HUDEP-2 (cell line): ENCODE measurements at regions not wholly inside any gene's neighbourhood (a gene's known extent, or its start where the extent isn't known, plus 50 kb on each side); places are given as distances from the start of the nearest gene placed in this dataset.
"Not testable (repeated sequence)": the region's sequence is repeated elsewhere in the genome, so short reads cannot be mapped to it uniquely, and the experiment has no call there.

ENCODE experiments used
- DNase-seq, 76 experiments: peaks; one replicate each; lab custom pipeline; 2025; ENCODE audit not compliant: unreplicated experiment in 76 of 76; lab: John Stamatoyannopoulos, UW

DNA sequence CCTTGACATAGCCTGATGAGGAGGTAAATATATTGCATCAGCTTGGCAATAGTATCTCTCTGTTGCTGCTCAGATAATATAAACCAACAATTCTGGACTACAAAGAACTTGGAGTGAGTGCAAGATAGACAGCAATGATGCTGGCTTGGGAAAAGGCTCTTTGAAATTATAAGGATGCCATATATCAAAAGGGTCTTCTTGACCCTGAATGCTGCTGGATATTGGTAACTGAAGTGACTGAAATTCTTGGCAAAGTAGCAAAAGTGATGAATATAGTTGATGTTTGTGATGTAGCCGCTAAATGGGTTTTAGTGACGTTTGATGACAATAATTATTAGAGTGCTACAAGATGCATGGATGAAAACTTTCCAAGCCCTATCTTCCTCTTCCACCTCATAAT is 1391.6 kb downstream of the ADGRL3 start:
- no peak for DNase-seq

DNA sequence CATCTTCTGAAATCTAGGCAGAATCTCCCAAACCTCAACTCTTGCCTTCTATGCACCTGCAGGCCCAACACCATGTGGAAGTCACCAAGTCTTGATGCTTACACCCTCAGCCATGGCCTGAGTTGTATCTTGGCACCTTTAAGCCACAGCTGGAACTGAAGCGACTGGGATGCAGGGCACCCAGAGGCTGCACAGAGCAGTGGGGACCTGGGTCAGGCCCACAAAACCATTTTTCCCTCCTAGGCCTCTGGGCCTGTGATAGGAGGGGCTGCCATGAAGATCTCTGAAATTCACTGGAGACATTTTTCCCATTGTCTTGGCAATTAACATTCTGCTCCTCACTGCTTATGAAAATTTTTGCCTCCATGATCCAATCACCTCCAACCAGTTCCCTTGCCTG is 1388.5 kb downstream of the ADGRL3 start:
- no peak for DNase-seq

DNA sequence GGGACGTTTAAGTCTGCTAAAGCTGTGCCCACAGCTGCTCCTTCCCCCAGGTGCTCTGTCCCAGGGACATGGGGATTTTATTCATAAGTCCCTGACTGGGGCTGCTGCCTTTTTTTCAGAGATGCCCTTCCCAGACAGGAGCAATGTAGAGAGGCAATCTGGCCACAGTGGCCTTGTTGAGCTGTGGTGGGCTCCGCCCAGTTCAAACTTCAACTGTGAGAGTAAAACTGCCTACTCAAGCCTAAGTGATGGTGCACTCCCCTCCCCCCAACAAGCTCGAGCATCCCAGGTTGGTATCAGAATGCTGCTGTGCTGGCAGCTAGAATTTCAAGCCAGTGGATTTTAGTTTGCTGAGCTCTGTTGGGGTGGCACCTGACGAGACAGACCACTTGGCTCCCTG is 1371.4 kb downstream of the ADGRL3 start:
- DNase-seq, result no peak

DNA sequence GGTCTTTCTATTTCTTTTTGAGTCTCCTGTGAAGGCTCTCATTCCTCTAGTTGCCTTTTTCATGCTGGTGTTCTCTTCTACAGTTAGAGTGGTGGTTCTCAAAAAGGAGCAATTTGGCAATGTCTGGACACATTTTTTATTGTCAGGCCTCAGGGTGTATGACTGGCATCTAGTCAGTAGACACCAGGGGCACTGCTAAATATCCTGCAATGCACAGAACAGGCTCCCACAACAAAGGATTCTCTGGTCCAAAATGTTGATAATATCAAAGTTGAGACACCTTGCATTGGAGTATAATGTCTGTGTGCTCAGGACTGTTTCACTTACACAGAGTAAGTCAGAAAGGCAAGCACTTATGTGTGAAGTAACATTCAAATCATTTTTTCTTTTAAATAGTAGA is 1360.7 kb downstream of the ADGRL3 start:
- no peak for DNase-seq

DNA sequence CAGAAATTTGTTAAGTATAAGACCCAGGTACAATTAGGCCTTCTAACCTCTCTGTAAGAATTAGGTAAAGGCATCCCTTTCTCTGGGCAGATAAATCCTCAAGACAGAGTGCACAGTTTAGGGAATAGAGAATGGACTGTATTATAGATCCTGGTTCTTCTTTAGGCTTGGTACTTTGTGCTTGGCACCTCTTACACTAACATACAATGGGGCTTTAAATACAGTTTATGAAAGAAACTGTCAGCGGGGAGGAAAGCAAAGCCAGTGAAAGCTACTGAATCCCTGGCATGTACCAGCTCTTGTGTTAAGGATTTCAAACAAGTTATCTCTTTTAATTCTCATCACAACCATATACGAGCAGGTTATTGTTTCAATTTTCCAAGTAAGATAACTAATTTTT is 1350.0 kb downstream of the ADGRL3 start:
- no peak for DNase-seq

DNA sequence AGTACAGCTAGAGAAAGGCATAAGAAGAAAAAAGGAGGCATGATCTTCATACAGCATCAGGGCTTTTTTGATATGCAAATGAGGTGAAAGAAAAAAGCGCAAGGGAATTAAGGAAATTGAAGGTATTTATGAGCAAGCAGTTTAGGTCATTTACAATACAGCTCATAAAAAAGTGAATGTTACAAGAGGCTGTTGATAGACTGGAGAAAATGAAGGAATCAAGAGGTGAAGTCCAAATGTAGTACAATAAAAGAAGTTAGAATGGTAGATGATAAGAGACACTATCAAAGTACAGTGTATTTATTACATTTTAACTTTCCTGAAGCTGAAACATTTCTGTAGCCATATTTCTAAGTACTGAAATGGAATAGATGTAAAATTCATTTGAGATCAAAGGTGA is 1349.5 kb downstream of the ADGRL3 start:
- no peak for DNase-seq

DNA sequence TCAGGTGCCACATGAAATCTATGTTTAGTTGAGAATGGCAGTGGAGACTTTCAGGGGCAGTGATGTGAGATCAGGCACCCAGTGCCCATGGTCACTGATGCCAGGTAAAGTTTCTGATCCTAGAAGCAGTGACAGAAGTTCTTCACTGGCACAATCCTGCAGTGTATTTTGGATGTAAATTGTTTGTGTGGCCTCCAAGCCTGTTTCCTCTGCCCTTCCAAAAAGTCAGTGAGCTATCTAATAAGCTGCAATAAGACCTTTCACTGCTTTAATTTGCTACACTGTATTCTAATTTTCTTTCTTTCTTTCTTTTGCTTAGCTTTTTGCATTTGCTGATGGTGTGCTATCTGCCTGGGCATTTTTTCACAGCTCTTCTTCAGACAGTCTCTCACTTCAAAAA is 1348.6 kb downstream of the ADGRL3 start:
- DNase-seq, result no peak

DNA sequence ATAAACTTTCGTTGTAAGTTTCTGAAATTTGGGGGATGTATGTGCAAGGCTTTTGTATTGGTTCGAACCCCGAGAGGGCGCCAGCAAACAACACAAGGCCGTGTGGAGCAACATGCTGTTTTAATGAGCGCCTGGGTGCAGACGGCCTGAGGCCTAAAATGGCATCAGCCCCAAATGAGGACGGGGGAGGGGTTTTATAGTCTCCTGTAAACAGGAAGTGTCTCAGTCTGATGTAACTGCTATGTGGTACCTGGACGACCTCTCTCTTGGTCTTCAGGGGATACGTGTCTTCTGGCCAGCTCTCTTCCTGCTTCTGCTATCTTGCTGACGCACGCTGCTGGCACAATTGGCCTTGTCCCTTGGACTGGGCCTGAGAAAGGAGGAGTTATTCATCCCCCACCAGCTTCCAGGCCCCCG is 1348.0 kb downstream of the ADGRL3 start:
- DNase-seq, result peak in 1 of 76 experiments; percentile 3

DNA sequence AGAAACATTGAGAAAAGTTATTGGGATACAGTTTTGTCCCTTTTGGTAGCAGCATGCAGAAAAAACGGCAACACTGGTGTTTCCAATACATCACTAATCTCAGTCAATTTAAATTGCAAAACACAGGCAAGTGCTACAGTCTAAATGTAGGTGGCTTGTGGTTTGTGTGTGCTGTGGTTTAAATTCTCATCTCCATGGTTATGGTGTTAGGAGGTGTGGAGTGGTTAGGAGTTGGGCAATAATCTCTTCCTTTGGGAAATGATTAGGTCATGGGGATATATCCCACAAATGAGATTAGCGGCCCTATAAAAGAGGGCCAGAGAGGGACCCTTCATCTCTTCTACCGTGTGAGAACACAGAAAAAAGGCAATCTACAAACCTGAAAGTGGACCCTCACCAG is 1344.3 kb downstream of the ADGRL3 start:
- no peak for DNase-seq

DNA sequence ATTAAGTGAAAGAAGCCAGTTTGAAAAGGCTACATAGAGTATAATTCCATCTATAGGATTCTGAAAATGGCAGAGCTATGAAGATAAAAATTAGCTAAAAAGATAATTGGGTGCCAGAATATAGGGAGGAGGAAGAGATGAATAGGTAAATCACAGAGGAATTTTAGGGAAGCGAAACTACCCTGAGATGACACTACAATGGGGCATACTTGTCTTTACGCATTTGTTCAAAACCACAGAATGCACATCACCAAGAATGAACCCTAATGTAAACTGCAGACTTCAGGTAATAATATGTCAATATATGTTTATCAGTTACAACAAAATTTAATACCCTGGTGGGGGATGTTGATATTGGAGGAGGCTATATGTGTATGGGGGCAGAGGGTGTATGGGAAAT is 1342.9 kb downstream of the ADGRL3 start:
- DNase-seq, result no peak

DNA sequence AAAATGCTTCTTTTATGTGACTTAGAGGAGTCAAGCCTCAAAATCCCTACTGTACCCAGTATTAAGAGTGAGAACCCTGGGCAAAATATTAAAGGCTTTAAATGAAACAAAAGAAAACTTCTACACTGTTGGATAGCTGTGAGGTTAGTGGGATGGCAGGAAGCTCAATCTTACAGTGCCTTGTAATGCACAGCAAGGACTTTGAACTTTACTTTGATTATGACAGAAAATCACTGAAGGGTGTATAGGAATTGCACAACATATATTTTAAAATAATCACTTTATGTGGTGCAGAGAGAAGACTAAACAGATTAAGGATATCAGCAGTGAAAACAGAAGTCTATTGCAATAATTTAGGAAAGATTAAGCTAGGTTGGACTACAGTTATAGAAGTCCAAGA is 1333.4 kb downstream of the ADGRL3 start:
- DNase-seq, result no peak

DNA sequence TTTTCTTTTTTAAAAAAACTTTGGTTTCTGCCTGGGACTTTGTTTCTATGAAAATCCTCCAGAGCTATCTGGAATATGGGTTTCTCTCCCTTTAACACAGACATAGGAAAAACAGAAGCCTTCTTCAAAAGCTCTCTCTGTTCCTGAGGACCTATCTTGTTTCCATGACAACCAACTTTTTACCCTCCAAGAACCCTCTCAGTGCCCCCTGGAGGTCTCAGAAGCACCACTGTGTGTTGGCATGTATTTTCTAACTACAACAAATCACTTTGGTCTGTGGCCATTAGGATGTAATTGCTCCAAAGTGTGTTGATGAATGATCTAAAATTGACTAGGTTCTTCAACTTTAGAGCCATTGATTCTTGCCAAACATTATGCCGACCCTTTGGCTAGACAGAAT is 1331.6 kb downstream of the ADGRL3 start:
- no peak for DNase-seq

DNA sequence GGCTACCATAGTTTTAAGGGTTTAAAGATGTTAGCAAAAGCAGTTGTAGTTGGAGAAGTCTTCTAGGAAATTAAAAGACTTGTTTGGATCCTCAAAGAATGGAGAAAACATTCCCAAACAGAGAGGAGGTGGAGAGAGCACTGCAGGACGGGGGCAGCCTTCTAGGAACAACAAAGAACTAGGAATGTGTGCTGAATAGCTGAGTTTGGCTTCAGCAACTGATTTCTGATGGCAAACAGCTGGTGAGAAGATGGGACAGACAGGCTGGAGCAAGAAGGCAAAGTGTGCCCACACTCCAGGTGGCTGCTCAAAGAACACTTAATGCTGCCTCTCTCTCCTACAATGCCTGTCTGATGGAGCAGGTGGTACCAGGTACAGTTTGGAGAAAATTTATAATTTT is 1331.1 kb downstream of the ADGRL3 start:
- no peak for DNase-seq

DNA sequence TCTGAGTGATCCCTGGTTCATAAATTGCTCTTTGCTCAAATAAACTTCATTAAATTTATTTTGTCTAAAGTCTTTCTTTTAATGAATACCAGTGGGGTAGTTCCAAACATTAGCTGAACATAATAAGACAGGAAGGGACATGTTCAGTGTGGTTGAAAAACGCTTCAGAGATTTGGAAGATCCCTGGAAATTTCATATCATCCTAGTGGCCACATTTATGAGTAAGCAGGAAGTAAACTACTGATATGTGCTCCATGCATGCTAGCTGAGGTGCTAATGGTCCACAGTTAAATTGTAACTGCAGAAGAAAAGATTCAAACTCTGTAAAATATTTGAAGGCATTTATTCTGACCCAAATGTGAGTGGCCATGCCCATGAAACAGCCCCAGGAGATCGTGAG is 1328.7 kb downstream of the ADGRL3 start:
- DNase-seq, result no peak

DNA sequence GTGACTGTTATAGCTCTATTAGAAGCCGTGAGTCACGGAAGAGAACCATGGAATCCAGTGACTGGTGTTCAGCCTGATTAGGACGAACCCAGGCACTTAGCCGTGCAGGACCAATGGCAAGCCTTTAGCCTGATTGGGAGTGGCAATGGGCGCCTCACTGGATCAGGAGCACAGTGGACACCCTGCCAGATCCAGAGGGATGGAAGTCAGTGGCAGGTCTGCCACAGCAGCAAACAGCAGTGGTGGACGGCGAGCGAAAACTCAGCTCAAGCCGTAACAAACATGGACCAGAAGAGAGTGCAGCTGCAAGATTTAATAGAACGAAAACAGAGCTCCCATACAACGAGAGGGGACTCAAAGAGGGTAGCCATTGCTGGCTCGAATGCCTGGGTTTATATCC is 1326.5 kb downstream of the ADGRL3 start:
- DNase-seq, result no peak

DNA sequence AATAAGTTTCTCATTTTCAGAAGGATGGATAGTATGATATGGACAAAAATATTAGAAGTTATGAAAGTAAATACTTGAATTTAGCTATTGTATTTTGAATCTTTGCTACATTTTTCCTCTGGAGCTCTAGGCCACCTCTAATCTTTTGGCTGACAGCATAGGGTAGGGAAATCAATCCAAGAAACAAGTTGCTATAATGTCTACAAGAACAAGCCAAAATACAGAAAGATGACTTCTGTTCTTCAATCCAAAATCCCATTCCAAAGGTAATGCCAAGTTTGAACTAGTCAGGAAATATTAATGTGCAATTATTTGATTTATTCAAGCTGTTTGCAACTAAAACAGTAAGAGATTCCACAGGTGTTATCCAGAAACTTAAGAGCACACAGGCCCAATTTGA is 1323.1 kb downstream of the ADGRL3 start:
- no peak for DNase-seq

DNA sequence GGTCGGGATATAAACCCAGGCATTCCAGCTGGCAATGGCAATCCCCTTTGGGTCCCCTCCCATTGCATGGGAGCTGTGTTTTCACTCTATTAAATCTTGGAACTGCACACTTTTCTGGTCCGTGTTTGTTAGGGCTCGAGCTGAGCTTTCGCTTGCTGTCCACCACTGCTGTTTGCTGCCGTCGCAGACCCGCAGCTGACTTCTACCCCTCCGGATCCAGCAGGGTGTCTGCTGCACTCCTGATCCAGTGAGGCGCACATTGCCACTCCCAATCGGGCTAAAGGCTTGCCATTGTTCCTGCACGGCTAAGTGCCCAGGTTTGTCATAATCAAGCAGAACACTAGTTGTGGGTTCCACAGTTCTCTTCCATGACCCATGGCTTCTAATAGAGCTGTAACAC is 1322.1 kb downstream of the ADGRL3 start:
- no peak for DNase-seq

DNA sequence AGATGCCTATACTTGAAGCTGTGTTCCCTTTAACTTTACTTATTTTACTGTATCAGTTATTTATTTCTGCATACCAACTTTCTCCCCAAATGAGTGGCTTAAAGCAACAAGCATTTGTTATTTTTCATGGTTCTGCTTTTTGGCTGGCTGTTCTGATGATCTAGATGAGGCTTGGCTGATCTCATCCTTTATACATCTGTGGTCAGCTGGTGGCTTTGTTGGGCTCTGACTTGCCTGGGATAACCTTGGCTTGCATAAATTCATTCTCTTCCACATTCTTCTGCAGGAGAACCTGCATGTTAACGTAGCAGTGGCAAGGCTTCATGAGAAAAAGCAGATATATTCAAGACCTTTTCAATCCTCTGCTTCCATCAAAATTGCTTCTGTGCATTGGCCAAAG is 1317.6 kb downstream of the ADGRL3 start:
- DNase-seq, result no peak

DNA sequence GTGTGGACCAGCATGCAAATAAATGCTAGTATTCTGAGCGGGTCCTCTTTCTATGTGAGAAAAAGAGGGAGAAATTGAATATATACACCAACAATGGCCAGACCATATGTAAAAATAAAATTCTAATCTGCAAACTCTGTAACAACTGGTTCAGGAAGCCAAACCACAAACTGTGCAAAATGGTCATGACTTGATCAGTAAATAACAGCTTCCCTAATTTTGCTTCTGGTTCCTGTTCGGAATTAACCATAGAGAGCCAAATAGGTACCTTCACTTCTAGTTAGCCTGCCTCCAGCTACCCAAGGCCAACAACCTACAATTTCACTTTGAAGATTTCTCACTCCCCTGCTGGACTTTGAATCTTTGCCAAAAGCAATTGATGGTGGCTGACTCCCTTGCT is 1313.2 kb downstream of the ADGRL3 start:
- DNase-seq, result no peak

DNA sequence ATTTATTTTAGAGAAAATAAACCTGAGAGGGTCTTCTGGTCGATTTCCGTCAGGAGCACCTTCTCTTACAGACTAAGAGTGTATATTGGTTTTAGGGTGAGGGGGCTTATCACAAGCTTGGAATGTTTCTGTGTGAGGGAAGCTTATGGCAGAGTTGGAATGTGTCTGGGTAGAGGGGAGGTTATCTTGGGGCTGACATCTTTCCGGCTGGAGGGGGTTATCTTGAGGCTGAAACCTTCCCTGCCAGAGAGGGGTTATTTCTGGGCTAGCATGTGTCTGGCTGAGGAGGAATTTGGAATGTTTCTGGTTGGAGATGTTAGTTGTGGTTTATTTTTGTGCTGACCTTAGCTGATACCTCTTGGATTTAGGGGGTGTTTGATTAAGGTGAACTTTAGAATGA is 1312.1 kb downstream of the ADGRL3 start:
- DNase-seq, result no peak

DNA sequence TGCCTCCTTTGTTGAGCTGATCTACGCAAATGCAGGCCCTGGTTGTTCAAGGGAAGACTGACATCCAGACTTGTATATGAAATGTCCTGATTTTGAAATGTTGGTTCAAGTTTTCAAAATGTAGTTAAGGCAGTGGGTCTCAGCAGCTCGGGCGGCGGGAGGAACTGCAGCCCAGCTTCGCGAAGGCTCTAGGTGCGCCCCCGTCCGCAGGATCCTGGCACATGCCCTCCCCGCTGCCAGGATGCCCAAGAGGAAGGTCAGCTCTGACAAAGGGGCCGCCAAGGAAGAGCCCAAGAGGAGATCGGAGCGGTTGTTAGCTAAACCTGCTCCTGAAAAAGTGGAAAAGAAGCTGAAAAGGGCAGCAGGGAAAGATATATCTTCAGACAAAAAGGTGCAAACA is 1310.1 kb downstream of the ADGRL3 start:
- DNase-seq, result no peak

DNA sequence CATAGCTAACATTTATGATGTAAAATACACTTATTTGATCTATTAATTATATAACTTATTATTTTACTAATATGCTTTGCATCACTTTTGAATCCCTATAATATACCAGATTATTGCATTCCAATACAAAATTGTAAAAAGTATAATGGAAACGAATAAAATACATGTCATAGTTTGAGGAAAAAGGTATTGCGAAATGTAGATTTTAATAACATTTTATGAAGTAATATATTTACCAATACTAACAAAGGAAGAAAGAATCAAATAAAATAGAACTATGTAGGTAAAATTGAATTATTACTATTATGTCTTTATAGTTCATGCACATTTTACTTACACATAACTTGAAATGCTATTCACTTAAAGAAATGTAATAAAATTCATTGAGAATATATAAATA is 1300.2 kb downstream of the ADGRL3 start:
- no peak for DNase-seq

DNA sequence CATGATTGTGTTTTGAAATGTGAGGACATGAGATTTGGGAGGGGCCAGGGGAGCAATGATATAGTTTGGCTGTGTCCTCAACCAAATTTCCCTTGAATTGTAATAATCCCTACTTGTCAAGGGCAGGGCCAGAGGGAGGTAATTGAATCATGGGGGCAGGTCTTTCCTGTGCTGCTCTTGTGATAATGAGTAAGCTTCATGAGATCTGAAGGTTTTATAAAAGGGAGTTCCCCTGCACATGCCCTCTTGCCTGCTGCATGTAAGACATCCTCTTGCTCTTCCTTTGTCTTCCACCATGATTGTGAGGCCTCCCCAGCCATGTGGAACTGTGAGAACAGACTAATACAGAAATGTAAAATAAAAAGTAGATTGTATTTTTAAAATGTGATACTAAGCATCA is 1294.9 kb downstream of the ADGRL3 start:
- no peak for DNase-seq

DNA sequence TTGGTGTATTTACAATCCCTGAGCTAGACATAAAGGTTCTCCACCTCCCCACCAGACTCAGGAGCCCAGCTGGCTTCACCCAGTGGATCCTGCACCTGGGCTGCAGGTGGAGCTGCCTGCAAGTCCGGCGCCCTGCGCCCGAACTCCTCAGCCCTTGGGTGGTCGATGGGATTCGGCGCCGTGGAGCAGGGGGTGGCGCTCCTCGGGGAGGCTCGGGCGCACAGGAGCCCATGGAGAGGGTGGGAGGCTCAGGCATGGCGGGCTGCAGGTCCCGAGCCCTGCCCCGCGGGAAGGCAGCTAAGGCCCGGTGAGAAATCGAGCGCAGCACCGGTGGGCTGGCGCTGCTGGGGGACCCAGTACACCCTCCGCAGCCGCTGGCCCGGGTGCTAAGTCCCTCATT is 1291.6 kb downstream of the ADGRL3 start:
- DNase-seq, result not testable (repeated sequence)
